ENCODE measurements at regions not wholly inside any gene's neighbourhood (a gene's known extent, or its start where the extent isn't known, plus 50 kb on each side); places are given as distances from the start of the nearest gene placed in this dataset.

- TF ChIP-seq EZH2 (IDR thresholded peaks at IDR 0.05; ENCODE audit: insufficient read depth, poor library complexity, severe bottlenecking), result no peak
- TF ChIP-seq EZH2phosphoT487 (IDR thresholded peaks at IDR 0.05; ENCODE audit: insufficient read depth, low read depth), result no peak
Measured at GRCh38 chr1:56390934-56391731, 188.2 kb downstream of the PLPP3 start.
